Psoas muscle (tissue), 7 donors: ENCODE measurements at regions not wholly inside any gene's neighbourhood (a gene's known extent, or its start where the extent isn't known, plus 50 kb on each side); places are given as distances from the start of the nearest gene placed in this dataset.

ENCODE experiments used
- ATAC-seq, 4 donors: fragments of 200-7000 bp; cut with Tn5 transposase; one replicate each; pipeline ENCODE4 v1.9.1; 2020; ENCODE audit warnings: moderate library complexity in 3 of 4, mild to moderate bottlenecking in 2 of 4
- DNase-seq, 2 donors: peaks; one replicate each; pipeline ENCODE4 v3.0.0-alpha.2; 2020
- H3K27ac ChIP-seq: fragments of 200-600 bp; one replicate; pipeline ENCODE4 v1.8.0; 2022
- H3K27me3 ChIP-seq, 3 donors: fragments of 200-600 bp in 1 of 3; one replicate each; pipeline versions ENCODE4 v1.6.1 to v1.8.0; 2013 to 2022; ENCODE audit warnings: low read length in 2 of 3, mild to moderate bottlenecking in 2 of 3, moderate library complexity in 1 of 3; ENCODE audit not compliant: insufficient read depth in 3 of 3
- H3K36me3 ChIP-seq, 2 donors: fragments of 200-600 bp in 1 of 2; one replicate each; pipeline versions ENCODE4 v1.6.1 to v1.8.0; 2013 to 2022; ENCODE audit warnings: low read depth in 1 of 2, mild to moderate bottlenecking in 1 of 2, moderate library complexity in 1 of 2; ENCODE audit not compliant: insufficient read depth in 1 of 2
- H3K4me1 ChIP-seq: fragments of 200-600 bp; one replicate; pipeline ENCODE4 v1.8.0; 2022
- H3K4me3 ChIP-seq: fragments of 200-600 bp; one replicate; pipeline ENCODE4 v1.8.0; 2022; ENCODE audit warnings: mild to moderate bottlenecking
- H3K9me3 ChIP-seq: fragments of 200-600 bp; one replicate; pipeline ENCODE4 v1.8.0; 2022
- WGBS, 3 donors: extraction: QIAGEN DNeasy Blood & Tissue Kit; methylation state at CpG; one replicate each; pipeline versions ENCODE4 v1.1.6 to v1.1.7; 2013; 5-methylcytosine and 5-hydroxymethylcytosine counted together
- intact Hi-C, 2 donors: fragments of 100-400 bp; cut with DNase I; formaldehyde crosslinking; loops; one replicate each; pipeline versions ENCODE4 v1.11.0 to v1.14.2; 2022
- TF ChIP-seq, protein P1 (sequence below): fragments of 200-600 bp; IDR thresholded peaks from one replicate; pipeline ENCODE4 v1.8.0; 2022; ENCODE audit warnings: antibody characterized with exemption
- donor health status: healthy with polysubstance abuse.
- donor health status: DM: no; HTN: no; CAD: no; lungs with moderate emphysema.
- donor health status: Bipolar disorder and iron deficiency.
- donor health status: healthy.
- donor health status: DM: yes; HTN: yes; CAD: no.
- donor health status: DM: no; HTN: no; CAD: no.
- donor health status: DM: yes; HTN: yes; CAD: no.

DNA sequence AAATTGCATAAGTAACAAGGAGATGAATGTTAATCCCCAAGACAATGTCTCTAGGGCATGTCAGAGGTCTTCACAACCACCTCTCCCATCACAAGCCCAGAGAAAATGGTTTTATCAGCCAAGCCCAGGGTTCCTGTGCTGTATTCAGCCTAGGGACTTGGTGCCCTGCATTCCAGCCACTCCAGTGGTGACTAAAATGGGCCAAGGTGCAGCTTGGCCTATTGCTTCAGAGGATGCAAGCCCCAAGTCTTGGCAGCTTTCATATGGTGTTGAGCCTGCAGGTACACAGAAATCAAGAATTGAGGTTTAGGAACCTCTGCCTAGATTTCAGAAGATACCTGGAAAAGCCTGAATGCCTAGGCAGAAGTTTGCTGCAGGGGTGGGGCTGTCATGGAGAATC, 1118.6 kb downstream of the PLA2G4A start:
- TF ChIP-seq, protein P1, sequence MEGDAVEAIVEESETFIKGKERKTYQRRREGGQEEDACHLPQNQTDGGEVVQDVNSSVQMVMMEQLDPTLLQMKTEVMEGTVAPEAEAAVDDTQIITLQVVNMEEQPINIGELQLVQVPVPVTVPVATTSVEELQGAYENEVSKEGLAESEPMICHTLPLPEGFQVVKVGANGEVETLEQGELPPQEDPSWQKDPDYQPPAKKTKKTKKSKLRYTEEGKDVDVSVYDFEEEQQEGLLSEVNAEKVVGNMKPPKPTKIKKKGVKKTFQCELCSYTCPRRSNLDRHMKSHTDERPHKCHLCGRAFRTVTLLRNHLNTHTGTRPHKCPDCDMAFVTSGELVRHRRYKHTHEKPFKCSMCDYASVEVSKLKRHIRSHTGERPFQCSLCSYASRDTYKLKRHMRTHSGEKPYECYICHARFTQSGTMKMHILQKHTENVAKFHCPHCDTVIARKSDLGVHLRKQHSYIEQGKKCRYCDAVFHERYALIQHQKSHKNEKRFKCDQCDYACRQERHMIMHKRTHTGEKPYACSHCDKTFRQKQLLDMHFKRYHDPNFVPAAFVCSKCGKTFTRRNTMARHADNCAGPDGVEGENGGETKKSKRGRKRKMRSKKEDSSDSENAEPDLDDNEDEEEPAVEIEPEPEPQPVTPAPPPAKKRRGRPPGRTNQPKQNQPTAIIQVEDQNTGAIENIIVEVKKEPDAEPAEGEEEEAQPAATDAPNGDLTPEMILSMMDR, result no peak
- Histone ChIP-seq H3K9me3 (peaks cover 5% of the 10 kb centered on the region), H3K4me1 (no peaks in the 10 kb centered on the region), H3K36me3 (no peaks in the 10 kb centered on the region), H3K4me3 (no peak overlapping the region), H3K27ac (no peak overlapping the region), H3K27me3 (no peaks in the 10 kb centered on the region)
- intact Hi-C loops, result no loop called here
- ATAC-seq (no peak), DNase-seq (no peak)

DNA sequence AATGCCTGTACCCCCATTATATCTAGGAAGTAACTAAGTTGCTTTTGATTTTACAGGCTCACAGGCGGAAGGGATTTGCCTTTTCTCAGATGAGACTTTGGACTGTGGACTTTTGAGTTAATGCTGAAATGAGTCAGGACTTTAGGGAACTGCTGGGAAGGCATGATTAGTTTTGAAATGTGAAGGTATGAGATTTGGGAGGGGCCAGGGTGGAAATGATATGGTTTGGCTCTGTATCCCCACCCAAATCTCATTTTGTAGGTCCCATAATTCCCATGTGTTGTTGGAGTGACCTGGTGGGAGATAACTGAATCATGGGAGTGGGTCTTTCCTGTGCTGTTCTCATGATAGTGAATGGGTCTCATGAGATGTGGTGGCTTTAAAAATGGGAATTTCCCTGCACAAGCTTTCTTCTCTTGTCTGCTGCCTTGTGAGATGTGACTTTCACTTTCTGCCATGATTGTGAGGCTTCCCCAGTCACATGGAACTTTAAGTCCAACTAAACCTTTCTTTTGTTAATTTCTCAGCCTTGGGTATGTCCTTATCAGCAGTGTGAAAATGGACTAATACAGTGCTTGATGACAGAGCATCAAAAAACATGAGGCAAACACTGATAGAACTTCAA, 1119.5 kb downstream of the PLA2G4A start:
- Histone ChIP-seq H3K36me3 (no peaks in the 10 kb centered on the region), H3K27ac (no peak overlapping the region), H3K9me3 (peaks cover 5% of the 10 kb centered on the region), H3K4me1 (no peaks in the 10 kb centered on the region), H3K4me3 (no peak overlapping the region), H3K27me3 (no peaks in the 10 kb centered on the region)
- TF ChIP-seq, protein P1, result no peak
- DNase-seq, result no peak
- ATAC-seq, result no peak
- intact Hi-C loops, result no loop called here
- WGBS, 3 donors, result 81 to 86% (median 81%) methylated on average over 1 of the region's 1 CpG

DNA sequence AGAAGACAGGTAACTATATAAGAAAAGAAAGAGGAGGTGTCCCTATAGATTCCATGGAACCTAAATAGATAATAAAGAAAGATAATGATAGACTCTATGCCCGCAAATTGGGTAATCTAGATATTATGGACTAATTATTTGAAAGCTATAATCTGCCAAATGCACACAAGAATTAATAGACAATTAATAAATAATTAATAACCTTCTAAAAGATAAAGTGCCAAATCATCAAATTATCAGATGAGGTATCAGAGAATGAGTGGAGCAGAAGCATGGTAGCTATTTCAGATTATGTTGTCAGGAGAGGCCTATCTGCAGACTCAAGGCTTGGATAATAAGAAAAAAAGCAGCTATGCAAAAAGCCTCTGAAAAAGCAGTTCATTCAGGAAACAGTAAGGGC, 1120.8 kb downstream of the PLA2G4A start:
- Histone ChIP-seq H3K9me3 (peaks cover 5% of the 10 kb centered on the region), H3K4me1 (no peaks in the 10 kb centered on the region), H3K27ac (no peak overlapping the region), H3K4me3 (no peak overlapping the region), H3K27me3 (no peaks in the 10 kb centered on the region), H3K36me3 (no peaks in the 10 kb centered on the region)
- intact Hi-C loops, result no loop called here
- ATAC-seq (no peak), DNase-seq (no peak)
- 84 to 96% (median 94%) methylated on average over 1 of the region's 1 CpG for WGBS, 3 donors
- TF ChIP-seq, protein P1, result no peak

DNA sequence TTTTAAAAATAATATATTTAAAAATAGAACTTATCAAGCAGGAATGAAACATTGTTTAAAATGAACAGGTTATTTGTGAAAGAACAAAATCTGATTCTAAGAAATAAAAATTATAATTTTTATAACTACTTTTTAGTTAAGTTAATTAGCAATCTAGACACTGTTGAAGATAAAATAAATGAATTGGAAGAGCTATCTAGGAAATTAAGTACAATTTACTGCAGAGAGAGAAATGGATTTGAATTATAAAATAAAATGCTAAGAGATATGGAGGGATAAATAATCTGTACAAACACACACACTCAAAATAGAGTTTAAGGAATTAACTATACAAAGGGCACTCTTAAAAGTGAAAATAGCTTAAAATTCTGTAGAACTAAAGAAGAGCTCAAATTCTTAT, 1123.1 kb downstream of the PLA2G4A start:
- intact Hi-C loops, result no loop called here
- Histone ChIP-seq H3K27me3 (no peaks in the 10 kb centered on the region), H3K36me3 (no peaks in the 10 kb centered on the region), H3K27ac (no peak overlapping the region), H3K9me3 (peaks cover 5% of the 10 kb centered on the region), H3K4me1 (no peaks in the 10 kb centered on the region), H3K4me3 (no peak overlapping the region)
- DNase-seq (no peak), ATAC-seq (no peak)
- TF ChIP-seq, protein P1, result no peak

DNA sequence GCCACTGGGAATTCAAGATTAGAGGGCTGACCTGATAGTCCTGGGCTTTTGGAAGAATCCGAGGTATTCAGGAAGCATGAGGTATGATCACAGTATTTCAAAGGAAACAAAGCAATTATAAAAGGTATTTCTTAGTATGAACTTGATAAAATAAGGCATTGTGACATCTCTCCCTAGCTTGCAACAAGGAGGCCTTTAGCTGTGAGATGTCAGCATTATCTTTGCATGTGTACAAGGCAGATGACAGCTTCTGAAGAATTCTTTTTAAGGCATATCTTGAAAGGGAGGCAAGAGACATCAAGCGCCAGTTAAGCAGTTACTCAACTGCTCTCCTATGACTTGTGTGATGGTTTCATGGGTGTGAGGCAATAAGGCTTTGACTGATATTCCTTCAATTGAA, 1123.7 kb downstream of the PLA2G4A start:
- no peak for ATAC-seq
- TF ChIP-seq, protein P1, result no peak
- H3K36me3 ChIP-seq, result no peaks in the 10 kb centered on the region
- H3K9me3 ChIP-seq, result peaks cover 5% of the 10 kb centered on the region
- DNase-seq, result no peak
- no peaks in the 10 kb centered on the region for H3K4me1 ChIP-seq
- H3K4me3 ChIP-seq, result no peak overlapping the region
- no peak overlapping the region for H3K27ac ChIP-seq
- no peaks in the 10 kb centered on the region for H3K27me3 ChIP-seq
- 85 to 88% (median 88%) methylated on average over 2 of the region's 2 CpGs for WGBS, 3 donors
- intact Hi-C loops, result no loop called here
